SK-N-SH (cell line): ENCODE measurements at regions not wholly inside any gene's neighbourhood (a gene's known extent, or its start where the extent isn't known, plus 50 kb on each side); places are given as distances from the start of the nearest gene placed in this dataset.

Source experiments
- CTCF ChIA-PET: fragments of 300-600, 350-600 bp; formaldehyde crosslinking; extraction: SDS; loops from one replicate; lab custom pipeline; 2021; lab: Yijun Ruan, JAX
- POLR2A ChIA-PET: fragments of 350-600 bp; sonication (Branson Sonifier 250); formaldehyde crosslinking; extraction: SDS; loops from one replicate; lab custom pipeline; 2020; ENCODE audit warnings: antibody characterized with exemption, inconsistent platforms; lab: Yijun Ruan, JAX
- DNase-seq: peaks from one replicate; pipeline ENCODE4 v3.0.0; 2012
- H2AFZ ChIP-seq: fragments of 200-600 bp; sonication (generic); 2 replicates; pipeline ENCODE4 v1.8.1; 2016; ENCODE audit warnings: antibody characterized with exemption, mild to moderate bottlenecking, low read depth
- H3F3A ChIP-seq: fragments of 200-600 bp; sonication (generic); replicated peaks from 2 replicates; pipeline ENCODE3; 2016; ENCODE audit warnings: antibody characterized with exemption, mild to moderate bottlenecking; ENCODE audit not compliant: insufficient read depth
- H3K27ac ChIP-seq, 2 experiments: fragments of 200-500 bp in 1 of 2; fragments of 200-600 bp in 1 of 2; sonication (Bioruptor generic) in 1 of 2; sonication (generic), shearing (Covaris generic) in 1 of 2; 2 replicates each; pipeline versions ENCODE4 v1.5.1 to v1.6.1; 2014 to 2016; ENCODE audit warnings: low read depth in 2 of 2, inconsistent platforms in 1 of 2, low read length in 1 of 2, mild to moderate bottlenecking in 1 of 2, mixed read lengths in 1 of 2
- H3K27me3 ChIP-seq: fragments of 200-600 bp; sonication (generic), shearing (Covaris generic); 2 replicates; pipeline ENCODE4 v1.6.1; 2016; ENCODE audit warnings: mixed run types; ENCODE audit not compliant: insufficient read depth
- H3K36me3 ChIP-seq, 2 experiments: fragments of 200-500 bp in 1 of 2; fragments of 200-600 bp in 1 of 2; sonication (Bioruptor generic) in 1 of 2; sonication (generic) in 1 of 2; replicated peaks in 1 of 2; 2 replicates each; pipeline versions ENCODE3 to v1.5.1; 2014 to 2016; ENCODE audit warnings: low read length in 1 of 2, mild to moderate bottlenecking in 1 of 2; ENCODE audit not compliant: insufficient read depth in 2 of 2, control insufficient read depth in 1 of 2
- H3K4me1 ChIP-seq, 2 experiments: fragments of 200-500 bp in 1 of 2; fragments of 200-600 bp in 1 of 2; sonication (Bioruptor generic) in 1 of 2; sonication (generic), shearing (Covaris generic) in 1 of 2; 2 replicates each; pipeline versions ENCODE4 v1.5.1 to v1.6.1; 2014 to 2016; ENCODE audit warnings: low read depth in 1 of 2, low read length in 1 of 2, mixed run types in 1 of 2; ENCODE audit not compliant: insufficient read depth in 2 of 2, control insufficient read depth in 1 of 2
- H3K4me2 ChIP-seq: fragments of 200-600 bp; sonication (generic), shearing (Covaris generic); 2 replicates; pipeline ENCODE4 v1.6.1; 2017; ENCODE audit warnings: mixed run types
- H3K4me3 ChIP-seq, 2 experiments: fragments of 200-500 bp in 1 of 2; fragments of 200-600 bp in 1 of 2; sonication (Bioruptor generic) in 1 of 2; sonication (generic), shearing (Covaris generic) in 1 of 2; 2 replicates each; pipeline versions ENCODE4 v1.5.1 to v1.8.1; 2014 to 2016; ENCODE audit warnings: low read depth in 2 of 2, inconsistent platforms in 1 of 2, low read length in 1 of 2, mild to moderate bottlenecking in 1 of 2, mixed read lengths in 1 of 2, moderate library complexity in 1 of 2
- H3K79me2 ChIP-seq: fragments of 200-600 bp; sonication (generic); 2 replicates; pipeline ENCODE4 v1.8.1; 2017; ENCODE audit warnings: mild to moderate bottlenecking; ENCODE audit not compliant: insufficient read depth
- H3K9ac ChIP-seq: fragments of 200-600 bp; sonication (generic); 2 replicates; pipeline ENCODE4 v1.6.1; 2017; ENCODE audit warnings: mixed run types
- H3K9me2 ChIP-seq: fragments of 200-600 bp; sonication (generic); 2 replicates; pipeline ENCODE4 v1.6.1; 2017; ENCODE audit warnings: mixed run types
- H3K9me3 ChIP-seq: fragments of 200-600 bp; sonication (generic); 2 replicates; pipeline ENCODE4 v1.6.1; 2017; ENCODE audit warnings: mixed run types, mild to moderate bottlenecking, moderate library complexity
- H4K20me1 ChIP-seq: fragments of 200-600 bp; sonication (generic); 2 replicates; pipeline ENCODE4 v1.6.1; 2017; ENCODE audit warnings: mild to moderate bottlenecking, mixed run types; ENCODE audit not compliant: insufficient read depth
- ELF1 ChIP-seq: IDR thresholded peaks from 2 replicates; pipeline ENCODE4 v1.4.0; 2012
- EZH2phosphoT487 ChIP-seq: fragments of 200-600 bp; sonication (generic); IDR thresholded peaks from 2 replicates; pipeline ENCODE4 v1.6.1; 2017; ENCODE audit warnings: low read depth, mixed run types, mild to moderate bottlenecking, antibody characterized with exemption, moderate library complexity, borderline replicate concordance
- FOSL2 ChIP-seq: IDR thresholded peaks from 2 replicates; pipeline ENCODE4 v1.4.0; 2012; ENCODE audit warnings: low read depth, mild to moderate bottlenecking, moderate library complexity, borderline replicate concordance
- JUND ChIP-seq: IDR thresholded peaks from 2 replicates; pipeline ENCODE4 v1.4.0; 2012
- MEF2A ChIP-seq: IDR thresholded peaks from 2 replicates; pipeline ENCODE4 v1.4.0; 2012; ENCODE audit warnings: low read depth, borderline replicate concordance
- NRF1 ChIP-seq: IDR thresholded peaks from 2 replicates; pipeline ENCODE4 v1.6.1; 2012; ENCODE audit warnings: low read depth, mild to moderate bottlenecking, low read length
- RAD21 ChIP-seq: IDR thresholded peaks from 2 replicates; pipeline ENCODE4 v1.6.1; 2012; ENCODE audit warnings: mild to moderate bottlenecking, low read length
- RCOR1 ChIP-seq: fragments of 150-350 bp; IDR thresholded peaks from 2 replicates; pipeline ENCODE4 v1.6.1; 2017; ENCODE audit warnings: antibody characterized with exemption, low read length
- RFX5 ChIP-seq: IDR thresholded peaks from 2 replicates; pipeline ENCODE4 v1.6.1; 2012; ENCODE audit warnings: mild to moderate bottlenecking, improper control_type of control experiment, low read length
- SIN3A ChIP-seq: IDR thresholded peaks from 2 replicates; pipeline ENCODE4 v1.6.1; 2012; ENCODE audit warnings: low read depth, mild to moderate bottlenecking, low read length, moderate library complexity, borderline replicate concordance
- TAF1 ChIP-seq: IDR thresholded peaks from 2 replicates; pipeline ENCODE4 v1.6.1; 2012; ENCODE audit warnings: low read depth, mild to moderate bottlenecking, low read length, moderate library complexity, borderline replicate concordance
- TEAD4 ChIP-seq: IDR thresholded peaks from 2 replicates; pipeline ENCODE4 v1.4.0; 2012; ENCODE audit warnings: mild to moderate bottlenecking, borderline replicate concordance; ENCODE audit not compliant: insufficient read depth
- WGBS: methylation state at CpG from one replicate; pipeline ENCODE4 v1.1.6; 2017; ENCODE audit warnings: low lambda C conversion rate; 5-methylcytosine and 5-hydroxymethylcytosine counted together
- TF ChIP-seq, protein P1 (sequence below): IDR thresholded peaks from 2 replicates; pipeline ENCODE4 v1.4.0; 2012; ENCODE audit warnings: low read depth, borderline replicate concordance
- TF ChIP-seq, protein P2 (sequence below): IDR thresholded peaks from 2 replicates; pipeline ENCODE4 v1.6.1; 2012; ENCODE audit warnings: mild to moderate bottlenecking, low read depth, low read length, moderate library complexity

- TF ChIP-seq, protein P1, sequence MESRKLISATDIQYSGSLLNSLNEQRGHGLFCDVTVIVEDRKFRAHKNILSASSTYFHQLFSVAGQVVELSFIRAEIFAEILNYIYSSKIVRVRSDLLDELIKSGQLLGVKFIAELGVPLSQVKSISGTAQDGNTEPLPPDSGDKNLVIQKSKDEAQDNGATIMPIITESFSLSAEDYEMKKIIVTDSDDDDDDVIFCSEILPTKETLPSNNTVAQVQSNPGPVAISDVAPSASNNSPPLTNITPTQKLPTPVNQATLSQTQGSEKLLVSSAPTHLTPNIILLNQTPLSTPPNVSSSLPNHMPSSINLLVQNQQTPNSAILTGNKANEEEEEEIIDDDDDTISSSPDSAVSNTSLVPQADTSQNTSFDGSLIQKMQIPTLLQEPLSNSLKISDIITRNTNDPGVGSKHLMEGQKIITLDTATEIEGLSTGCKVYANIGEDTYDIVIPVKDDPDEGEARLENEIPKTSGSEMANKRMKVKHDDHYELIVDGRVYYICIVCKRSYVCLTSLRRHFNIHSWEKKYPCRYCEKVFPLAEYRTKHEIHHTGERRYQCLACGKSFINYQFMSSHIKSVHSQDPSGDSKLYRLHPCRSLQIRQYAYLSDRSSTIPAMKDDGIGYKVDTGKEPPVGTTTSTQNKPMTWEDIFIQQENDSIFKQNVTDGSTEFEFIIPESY = no peak
Observed at GRCh38 chr12:87467936-87468335, 561.3 kb downstream of the C12orf50 start (continued).

DNA sequence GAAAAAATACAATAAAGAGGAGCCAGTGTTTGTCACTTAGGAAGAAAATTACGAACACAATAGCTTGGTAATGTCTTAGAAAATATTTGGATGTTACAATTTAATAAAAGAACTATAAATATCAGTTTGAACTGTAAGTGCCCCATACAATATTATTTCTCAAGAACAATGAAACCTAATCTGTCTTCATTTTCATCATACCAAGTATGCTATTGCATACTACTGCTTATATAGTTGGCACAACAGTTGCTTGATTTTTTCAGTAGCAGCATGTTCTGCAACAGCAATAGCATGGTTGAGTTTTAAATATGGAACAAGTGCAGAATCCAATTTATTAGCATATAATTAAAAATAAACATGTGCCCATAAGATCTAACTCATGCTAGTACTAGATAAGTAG lies 564.6 kb downstream of the C12orf50 start:
- H3K27ac ChIP-seq = no peak overlapping the region
- CTCF ChIA-PET = no interaction called here
- no peaks in the 10 kb centered on the region for H3F3A ChIP-seq
- no peak overlapping the region for H3K4me3 ChIP-seq
- WGBS = 80% methylated on average over 1 of the region's 1 CpG
- H3K4me1 ChIP-seq = 0 out of 4 replicates have a peak, but pooled peaks cover 0 to 3% of the 10 kb centered on the region in 2 experiments
- no peak overlapping the region for H3K9ac ChIP-seq
- no peaks in the 10 kb centered on the region for H3K27me3 ChIP-seq
- no peak for DNase-seq
- TF ChIP-seq RAD21 (no peak), RFX5 (no peak), MEF2A (no peak), FOSL2 (no peak), EZH2phosphoT487 (no peak), JUND (no peak), RCOR1 (no peak), SIN3A (no peak), NRF1 (no peak), TAF1 (no peak), ELF1 (no peak), TEAD4 (no peak)
- TF ChIP-seq, protein P2, sequence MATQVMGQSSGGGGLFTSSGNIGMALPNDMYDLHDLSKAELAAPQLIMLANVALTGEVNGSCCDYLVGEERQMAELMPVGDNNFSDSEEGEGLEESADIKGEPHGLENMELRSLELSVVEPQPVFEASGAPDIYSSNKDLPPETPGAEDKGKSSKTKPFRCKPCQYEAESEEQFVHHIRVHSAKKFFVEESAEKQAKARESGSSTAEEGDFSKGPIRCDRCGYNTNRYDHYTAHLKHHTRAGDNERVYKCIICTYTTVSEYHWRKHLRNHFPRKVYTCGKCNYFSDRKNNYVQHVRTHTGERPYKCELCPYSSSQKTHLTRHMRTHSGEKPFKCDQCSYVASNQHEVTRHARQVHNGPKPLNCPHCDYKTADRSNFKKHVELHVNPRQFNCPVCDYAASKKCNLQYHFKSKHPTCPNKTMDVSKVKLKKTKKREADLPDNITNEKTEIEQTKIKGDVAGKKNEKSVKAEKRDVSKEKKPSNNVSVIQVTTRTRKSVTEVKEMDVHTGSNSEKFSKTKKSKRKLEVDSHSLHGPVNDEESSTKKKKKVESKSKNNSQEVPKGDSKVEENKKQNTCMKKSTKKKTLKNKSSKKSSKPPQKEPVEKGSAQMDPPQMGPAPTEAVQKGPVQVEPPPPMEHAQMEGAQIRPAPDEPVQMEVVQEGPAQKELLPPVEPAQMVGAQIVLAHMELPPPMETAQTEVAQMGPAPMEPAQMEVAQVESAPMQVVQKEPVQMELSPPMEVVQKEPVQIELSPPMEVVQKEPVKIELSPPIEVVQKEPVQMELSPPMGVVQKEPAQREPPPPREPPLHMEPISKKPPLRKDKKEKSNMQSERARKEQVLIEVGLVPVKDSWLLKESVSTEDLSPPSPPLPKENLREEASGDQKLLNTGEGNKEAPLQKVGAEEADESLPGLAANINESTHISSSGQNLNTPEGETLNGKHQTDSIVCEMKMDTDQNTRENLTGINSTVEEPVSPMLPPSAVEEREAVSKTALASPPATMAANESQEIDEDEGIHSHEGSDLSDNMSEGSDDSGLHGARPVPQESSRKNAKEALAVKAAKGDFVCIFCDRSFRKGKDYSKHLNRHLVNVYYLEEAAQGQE = no peak
- POLR2A ChIA-PET = no interaction called here
- H3K9me2 ChIP-seq = no peaks in the 10 kb centered on the region
- H3K36me3 ChIP-seq = no peaks in the 10 kb centered on the region
- no peaks in the 10 kb centered on the region for H3K9me3 ChIP-seq
- H4K20me1 ChIP-seq = no peaks in the 10 kb centered on the region
- no peak overlapping the region for H2AFZ ChIP-seq
- H3K79me2 ChIP-seq = no peaks in the 10 kb centered on the region
- no peak overlapping the region for H3K4me2 ChIP-seq
